Activated CD8-positive, alpha-beta memory T cell treated with anti-CD3 and anti-CD28 coated beads, Interleukin-2, amount 50 U/mL, for 48 hours (primary cell): ENCODE measurements at regions not wholly inside any gene's neighbourhood (a gene's known extent, or its start where the extent isn't known, plus 50 kb on each side); places are given as distances from the start of the nearest gene placed in this dataset.
A peak's percentile ranks its signal among the peaks of the same experiment; 100 is the strongest.

Experiments used
- DNase-seq: peaks from one replicate; pipeline ENCODE4 v3.0.0-alpha.2; 2020

DNA sequence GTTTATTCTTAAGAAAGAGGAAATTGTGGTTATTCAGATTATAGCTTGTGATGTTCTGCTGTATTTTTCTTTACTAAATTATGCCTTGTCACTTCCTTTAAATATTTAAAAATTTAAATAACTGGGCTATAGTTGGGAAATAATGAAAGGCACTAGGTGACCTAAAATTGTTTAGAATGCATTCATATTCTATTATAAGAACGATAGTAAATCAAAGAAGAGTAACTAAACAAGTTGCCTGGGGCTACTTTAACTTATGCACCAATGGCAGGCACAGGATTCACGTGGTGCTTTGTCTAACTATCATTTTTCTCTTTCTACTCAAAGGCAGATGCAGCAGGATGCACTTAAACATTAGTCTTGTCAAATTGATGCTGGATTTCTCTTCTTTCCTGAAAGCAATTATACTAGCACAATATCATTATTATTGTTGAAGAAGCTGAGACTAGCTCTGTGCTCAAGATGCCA is 190.7 kb upstream of the PPFIA2 start:
- no peak for DNase-seq

DNA sequence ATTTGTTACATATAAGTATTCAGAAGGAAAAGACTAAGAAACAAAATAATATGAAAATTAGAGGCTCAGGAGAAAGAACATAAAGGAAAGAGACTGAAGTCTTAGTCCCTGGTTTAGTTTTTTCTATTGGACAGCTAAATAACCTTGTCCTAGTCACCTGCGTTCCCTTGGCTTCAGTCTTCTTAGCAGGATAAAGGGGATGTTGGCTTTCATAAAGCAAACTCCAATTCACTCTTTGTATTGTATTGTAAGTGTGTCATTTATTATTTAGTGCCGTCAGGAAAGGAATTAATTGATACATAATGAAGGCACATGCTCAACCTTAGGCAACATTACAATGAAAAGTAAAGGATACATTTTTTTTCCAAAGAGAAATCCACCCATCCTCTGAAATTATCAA is 190.3 kb upstream of the PPFIA2 start:
- DNase-seq: no peak

DNA sequence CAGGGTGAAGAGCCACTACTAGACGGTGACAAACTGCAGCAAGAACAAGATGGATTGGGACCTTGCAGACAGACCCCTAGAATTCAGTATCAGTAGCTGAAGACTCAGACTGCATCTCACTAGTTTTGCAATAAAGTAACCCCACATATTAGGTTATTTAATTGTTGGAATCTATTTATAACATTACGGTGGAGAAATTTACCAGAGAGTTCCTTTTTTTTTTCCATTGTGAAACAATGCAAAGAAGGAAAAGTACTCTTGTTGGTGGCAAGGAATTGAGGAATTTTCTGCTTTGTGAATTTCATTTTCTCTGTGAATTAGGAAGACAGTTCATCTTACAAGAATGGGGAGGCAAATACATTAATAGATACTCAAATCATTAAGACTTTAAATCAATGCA is 185.7 kb upstream of the PPFIA2 start:
- DNase-seq: no peak

DNA sequence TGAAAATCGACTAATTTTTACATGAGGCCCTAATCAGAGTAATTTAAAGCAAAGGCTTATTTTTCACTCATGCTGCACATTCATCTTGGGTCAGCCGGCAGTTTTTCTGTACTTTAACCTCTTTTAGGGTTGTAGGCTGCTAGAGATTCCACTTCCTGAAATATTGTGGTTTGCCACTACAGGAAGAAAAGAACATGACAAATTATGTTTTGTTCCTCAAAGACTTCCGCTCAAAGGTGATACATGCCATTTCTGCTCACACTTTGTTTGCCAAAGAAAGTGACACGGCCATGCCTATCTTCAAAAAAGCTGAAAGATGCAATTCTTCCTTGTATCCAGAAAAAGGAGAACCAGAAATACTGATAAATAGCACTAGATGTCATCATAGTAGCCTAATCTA is 183.4 kb upstream of the PPFIA2 start:
- DNase-seq: no peak

DNA sequence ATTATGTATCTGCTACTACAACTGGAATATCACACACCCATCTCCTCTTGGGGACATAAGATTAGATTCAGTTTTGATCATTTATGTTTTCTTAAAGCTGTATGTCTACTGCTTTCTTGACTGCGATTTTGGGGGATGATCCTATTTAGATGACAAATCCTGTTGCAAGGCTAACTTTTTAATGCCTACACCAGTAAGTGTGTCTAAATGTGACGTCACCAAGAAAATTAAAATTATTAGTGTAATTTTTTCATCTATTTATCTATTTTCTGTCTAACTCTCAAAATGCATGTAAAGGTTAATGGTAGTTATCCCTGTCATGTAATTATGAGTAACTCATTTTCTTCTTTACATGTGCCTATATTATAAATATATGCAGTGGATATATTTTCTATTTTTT is 170.9 kb upstream of the PPFIA2 start:
- DNase-seq: no peak

DNA sequence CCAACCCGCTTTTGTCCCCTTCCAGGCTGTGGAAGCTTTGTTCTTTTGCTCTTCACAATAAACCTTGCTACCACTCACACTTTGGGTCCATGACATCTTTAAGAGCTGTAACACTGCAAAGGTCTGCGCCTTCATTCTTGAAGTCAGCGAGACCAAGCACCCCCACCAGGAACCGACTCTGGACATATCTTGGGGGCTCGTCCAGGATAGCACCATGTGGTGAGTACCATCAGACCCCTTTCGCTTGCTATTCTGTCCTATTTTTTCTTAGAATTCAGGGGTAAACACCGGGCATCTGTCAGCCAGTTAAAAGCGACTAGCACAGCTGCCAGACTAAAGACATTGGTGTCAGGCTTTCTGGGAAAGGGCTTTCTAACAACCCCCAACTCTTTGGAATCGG is 137.6 kb upstream of the PPFIA2 start:
- DNase-seq: peak; percentile 55

DNA sequence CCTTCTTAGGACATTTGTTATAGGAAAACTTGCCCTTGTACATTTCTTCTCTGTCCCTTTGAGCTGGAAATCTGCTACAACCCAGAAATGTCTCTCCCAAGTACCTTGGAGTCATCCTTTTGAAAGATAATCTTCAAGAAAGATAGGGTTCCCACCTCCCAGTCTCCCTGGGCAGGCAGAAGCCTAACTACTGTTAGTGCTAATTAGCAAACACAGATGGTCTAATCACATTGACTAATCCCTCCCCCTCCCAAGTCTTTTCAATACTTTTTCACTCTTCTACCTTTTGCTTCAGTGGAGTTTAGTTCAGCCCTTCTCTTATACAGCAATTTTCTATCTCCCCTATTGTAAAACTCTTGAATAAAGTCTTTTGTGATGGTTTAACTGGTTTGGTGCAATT is 129.8 kb upstream of the PPFIA2 start:
- DNase-seq: no peak

DNA sequence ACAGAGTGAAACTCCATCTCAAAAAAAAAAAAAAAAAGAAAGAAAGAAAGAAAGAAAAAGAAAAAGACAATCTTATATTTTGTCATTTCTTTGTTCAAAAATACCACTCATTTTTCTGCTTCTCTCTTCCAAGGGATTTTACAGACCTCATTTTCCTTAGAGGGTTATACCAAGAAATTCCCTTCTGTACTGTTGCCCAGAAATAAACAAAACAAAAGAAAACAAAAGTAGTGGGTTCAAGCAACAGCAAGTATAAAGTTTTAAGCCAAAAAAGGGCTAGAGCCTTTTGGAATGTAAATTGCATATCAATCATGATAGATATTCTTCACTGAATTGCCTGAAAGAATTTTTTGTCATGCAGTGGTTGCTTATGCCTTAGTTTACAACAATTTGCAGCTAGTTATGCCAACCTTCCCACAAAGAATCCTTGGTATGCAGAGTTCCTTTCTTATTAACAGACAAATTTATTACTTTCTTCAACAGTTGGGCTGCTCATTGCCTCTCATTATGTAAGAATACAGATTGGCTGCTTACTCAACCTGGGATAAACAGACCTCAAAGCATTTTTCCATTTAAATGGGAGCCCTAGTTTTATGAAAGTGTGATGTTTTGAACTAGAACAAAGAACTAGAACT is 129.1 kb upstream of the PPFIA2 start:
- no peak for DNase-seq

DNA sequence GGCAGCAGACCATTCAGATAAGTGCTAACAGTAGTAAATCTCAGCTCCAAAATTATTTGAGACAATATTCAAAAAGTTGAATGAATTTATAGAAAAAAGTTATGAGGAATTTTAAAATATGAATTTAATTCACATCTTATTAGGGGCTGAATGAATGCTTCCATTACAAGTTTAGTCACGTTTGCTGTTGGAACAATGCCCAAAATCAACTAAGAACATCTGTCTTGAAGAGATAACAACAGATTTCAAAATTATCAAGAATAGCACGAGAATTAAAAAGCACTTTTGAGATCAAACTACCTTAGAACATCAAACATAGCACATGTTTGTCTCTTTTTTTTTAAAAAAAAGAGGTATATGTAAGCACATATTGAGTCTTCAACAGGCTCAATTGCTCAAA is 115.4 kb upstream of the PPFIA2 start:
- no peak for DNase-seq

DNA sequence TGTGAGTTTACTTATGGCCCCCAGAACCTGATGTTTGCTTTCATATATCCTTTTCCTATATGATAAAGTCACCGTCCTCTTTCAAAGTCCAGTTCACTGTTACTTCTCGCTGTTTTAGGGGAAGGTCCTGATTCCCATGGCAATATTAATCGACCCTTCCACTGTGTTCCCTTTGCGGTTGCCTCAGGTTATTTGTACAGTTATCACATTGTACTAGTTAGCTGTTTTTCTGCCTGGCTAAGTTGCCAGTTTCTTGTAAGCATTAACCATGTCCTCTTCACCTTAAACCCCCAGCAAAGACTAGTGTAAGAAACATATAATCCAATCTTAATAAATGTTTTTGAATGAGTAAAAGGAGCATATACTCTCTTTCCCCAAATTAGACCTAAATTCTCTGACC is 115.0 kb upstream of the PPFIA2 start:
- no peak for DNase-seq

DNA sequence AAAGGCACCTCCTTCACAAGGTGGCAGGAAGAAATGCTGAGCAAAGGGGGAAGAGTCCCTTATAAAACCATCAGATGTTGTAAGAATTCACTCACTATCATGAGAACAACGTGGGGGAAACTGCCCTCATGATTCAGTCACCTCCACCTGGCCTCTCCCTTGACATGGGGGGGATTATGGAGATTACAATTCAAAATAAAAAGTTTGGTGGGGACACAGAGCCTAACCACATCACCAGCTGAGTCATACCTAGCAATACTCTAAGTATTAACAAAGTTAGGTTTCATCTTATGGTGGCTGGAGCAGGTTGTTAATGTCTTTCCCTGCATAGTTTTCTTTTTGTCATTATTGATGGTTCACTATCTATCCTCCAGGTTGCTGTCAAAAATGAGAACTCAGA is 113.2 kb upstream of the PPFIA2 start:
- DNase-seq: no peak

DNA sequence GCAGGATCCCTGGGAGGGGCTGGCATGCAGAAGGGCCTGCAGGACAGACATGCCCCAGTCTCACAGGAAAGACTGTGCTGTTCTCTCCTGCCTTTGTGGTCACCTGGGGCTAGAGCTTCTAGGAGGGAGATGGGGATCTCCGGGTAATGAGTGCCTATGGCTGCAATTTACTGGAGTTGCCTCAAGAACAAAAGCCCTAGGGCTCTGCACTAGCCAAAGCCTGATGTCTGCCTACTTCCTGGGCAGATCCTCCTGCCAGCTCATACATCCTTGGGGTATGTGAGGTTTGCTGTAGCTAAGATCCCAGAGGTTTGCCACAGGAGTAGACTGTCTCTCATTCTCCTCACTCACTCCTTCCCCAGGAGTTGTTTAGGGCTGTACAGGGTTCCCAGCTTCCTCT is 106.9 kb upstream of the PPFIA2 start:
- DNase-seq: no peak

DNA sequence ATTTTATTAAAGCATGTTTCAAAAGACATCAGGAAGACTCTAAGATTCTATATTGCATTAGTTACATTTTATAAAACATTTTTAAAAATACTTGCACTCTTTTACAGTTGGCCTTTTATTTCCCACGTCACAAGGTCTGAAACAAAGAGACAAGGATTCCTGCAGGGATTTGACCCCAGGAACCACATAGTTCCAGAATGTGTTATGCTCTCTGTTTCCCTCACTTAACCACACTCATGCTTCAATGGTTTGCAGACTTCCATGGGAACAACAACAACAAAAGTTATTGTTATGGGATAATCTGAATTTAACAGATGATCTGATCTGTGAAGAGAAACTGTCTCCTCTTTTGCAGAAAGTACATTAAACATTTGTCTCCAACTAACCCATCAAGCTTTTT is 104.3 kb upstream of the PPFIA2 start:
- no peak for DNase-seq

DNA sequence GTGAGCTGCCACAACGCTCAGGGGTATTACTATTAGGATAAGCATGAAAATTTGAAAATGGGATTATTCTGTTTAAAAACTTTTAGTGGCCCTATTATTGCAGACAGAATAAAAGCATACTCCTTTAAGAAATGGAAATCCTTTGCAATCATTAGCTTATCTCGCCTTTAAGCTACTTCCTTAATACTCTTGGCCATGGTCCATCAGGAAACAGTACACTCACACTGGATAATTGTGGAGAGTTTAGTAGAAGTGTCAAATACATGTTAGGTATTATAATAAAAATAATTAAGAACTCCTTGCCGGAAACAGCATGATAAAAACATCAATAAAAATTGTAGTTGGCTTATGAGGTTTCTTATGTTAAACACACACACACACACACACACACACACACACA is 100.4 kb upstream of the PPFIA2 start:
- DNase-seq: no peak

DNA sequence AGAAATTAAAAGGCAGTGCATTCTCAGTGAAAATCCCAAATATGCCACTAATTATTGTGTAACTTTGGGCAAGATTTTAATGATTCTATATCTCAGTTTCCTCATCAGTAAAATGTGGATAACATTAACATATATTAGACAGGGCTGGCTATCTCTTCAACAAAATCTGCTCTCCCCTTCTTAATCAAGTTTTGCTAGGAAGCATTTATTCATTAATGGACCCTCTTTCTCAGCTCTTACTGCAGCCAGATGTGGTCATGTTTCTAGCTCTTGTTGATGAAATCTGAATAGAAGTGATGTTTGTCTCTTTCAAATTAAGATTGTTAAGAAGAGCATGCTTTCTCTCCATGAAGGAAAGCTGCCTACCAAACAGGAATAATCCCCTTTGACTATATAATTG is 84.4 kb upstream of the PPFIA2 start:
- DNase-seq: no peak

DNA sequence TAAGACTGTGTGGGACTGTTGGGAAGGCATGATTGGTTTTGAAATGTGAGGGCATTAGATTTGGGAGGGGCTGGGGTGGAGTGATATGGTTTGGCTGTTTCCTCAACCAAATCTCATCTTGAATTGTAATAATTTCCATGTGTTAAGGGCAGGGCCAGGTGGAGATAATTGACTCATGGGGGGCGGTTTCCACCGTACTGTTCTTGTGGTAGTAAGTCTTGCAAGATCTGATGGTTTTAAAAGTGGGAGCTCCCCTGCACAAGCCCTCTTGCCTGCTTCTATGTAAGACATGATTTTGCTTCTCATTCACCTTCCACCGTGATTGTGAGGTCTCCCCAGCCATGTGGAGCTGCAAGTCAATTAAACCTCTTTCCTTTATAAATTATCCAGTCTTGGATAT is 76.6 kb upstream of the PPFIA2 start:
- DNase-seq: no peak

DNA sequence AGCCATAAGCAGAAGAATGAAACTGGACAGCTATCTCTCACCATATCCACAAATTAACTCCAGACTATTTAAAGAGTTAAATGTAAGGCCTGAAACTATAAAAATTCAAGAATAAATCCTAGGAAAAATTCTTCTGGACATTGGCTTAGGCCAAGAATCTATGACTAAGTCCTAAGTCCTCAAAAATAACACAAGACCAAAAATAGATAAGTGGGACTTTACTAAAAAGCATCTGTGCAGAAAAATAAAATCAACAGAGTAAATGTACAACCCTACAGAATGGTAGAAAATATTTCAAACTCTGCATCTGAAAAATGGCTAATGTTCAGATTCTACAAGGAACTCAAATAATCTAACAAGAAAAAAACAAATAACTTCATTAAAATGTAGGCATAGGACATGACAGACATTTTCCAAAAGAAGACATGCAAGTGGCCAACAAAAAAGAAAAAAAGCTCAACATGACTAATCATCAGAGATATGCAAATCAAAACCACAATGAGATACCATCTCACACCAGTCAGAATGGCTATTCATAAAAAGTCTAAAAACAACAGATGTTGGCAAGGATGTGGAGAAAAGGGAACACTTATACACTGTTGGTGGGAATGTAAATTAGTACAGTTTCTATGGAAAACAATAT is 61.0 kb upstream of the PPFIA2 start:
- DNase-seq: no peak

DNA sequence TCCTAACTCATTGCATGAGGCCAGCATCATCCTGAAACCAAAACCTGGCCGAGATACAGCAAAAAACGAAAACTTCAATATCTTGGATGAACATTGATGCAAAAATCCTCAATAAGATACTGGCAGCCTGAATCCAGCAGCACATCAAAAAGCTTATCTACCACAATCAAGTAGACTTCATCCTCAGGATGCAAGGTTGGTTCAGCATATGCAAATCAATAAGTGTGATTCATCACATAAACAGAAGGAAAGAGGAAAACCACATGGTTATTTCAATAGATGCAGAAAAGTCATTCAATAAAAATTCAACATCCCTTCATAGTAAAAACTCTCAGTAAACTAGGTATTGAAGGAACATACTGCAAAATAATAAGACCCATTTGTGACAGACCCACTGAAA is 56.5 kb upstream of the PPFIA2 start:
- no peak for DNase-seq

DNA sequence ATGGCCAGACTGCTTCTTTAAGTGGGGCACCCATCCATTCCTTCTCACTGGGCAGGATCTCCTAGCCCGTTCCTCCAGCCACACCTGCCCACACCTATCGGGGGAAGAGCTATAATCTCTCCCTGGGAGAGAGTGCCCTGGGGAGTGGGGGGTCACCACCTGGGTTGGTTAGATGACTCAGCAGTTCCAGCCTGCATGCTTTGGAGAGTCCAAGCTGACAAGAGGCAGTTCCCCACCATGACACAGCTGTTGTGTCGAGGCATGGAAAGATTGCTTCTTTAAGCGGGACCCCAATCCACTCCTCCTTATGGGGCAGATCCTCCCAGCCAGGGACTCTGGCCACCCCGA is 52.6 kb upstream of the PPFIA2 start:
- no peak for DNase-seq

DNA sequence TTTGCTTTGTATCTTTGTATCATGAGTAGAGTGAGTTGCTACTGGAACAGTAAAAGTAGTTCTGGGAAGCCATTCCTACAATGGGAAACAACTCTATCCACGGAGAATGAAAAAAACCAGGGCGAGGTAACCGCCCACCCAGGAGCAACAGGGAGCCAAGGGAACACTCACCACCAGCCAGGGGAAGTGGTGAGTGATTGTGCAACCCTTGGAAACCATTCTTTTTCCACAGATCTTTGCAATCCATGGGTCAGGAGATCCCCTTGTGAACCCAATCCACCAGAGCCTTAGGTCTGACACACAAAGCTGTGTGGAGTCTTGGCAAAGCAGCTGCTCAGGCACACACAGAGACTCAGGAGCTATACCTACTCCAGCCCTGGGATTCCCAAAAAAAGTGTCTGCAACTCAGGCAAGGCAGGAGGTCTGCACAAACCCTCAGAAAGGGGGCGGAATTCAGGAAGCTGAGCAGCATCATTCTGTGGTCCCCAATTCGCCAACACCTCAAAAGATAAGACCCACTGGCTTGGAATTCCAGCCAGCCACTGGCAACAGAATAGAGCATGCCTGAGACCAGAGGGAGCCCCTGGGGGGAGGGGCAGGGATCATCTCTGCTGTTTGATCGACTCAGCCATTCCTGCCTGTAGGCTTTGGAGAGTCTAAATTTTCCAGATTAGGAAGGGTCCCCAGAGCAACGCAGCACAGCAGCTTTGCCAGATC is 52.1 kb upstream of the PPFIA2 start:
- DNase-seq: no peak

DNA sequence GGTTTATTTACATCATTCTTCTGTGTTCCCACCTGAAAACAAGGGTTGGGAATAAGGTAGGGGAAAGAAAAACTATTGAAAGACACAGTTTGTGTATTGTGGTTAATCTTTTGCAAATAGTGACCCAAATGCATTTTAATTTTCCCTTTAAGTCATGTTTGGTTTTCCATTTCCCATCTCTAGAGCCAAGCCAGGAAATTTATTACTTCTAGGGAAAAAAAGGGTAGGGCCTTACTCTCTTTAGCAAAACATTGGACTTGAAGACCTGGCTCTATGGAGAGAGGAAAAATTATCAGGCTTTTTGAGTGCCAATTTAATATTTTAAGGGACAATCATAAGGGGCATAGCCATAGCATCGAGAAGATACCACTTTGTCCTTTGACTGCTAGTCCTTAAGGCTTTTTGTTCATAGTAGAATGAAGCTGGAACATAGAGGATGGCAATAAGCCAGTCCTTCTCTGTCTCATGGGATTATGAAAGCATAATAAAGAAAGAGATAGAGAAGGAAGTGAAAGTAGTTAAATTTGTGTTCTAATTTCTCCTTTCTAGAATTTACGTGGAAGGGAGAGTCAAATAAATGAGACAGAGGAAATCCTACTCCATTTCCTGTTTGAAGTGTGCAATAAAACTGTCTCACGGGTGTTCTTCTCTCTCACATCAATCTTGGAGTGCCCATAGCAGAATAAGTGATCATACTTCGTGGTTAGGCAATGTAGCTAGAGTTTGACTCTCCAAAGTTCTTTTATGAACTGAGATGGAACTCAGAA is 50.9 kb upstream of the PPFIA2 start:
- no peak for DNase-seq

DNA sequence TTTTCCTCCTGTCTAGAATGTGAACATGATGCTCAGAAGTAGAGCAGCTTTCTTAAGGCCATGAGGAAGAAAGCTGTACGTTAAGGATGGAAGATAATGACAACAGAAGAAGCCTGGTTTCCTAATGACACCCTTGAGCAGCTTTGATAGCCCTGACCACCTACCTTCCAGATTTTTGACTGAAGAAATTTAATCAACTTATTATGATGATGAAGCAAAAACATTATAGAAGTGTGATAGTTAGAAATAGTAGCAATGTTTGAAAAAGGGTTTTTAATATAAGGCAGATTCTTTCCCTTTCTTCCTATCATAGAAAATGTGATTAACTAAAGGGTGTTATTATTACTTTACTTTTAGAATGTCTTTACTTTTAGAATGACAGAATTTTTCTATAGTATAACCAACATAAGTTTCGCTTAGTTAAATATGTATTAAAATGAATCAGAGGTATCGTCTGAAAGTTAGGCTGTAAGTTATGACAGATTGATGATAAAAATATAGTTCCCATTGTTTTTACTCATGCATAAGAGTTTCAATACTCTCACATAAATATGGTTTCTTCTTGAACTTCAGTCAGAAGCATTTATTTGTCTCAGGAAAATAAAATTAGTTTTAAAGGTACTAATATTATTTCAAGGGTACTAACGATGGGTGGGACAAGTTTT is 50.1 kb upstream of the PPFIA2 start:
- no peak for DNase-seq
